Suprapubic skin (tissue), 4 donors: ENCODE measurements at regions not wholly inside any gene's neighbourhood (a gene's known extent, or its start where the extent isn't known, plus 50 kb on each side); places are given as distances from the start of the nearest gene placed in this dataset.

Experiments
- DNase-seq, 2 donors: peaks; one replicate each; pipeline ENCODE4 v3.0.0-alpha.2; 2019; ENCODE audit warnings: low spot score in 2 of 2
- H3K27ac ChIP-seq: fragments of 200-600 bp; sonication (generic); one replicate; pipeline ENCODE4 v1.5.1; 2019
- H3K27me3 ChIP-seq: fragments of 200-600 bp; sonication (generic); one replicate; pipeline ENCODE4 v1.5.1; 2019
- H3K36me3 ChIP-seq: fragments of 200-600 bp; sonication (generic); one replicate; pipeline ENCODE4 v1.5.1; 2019
- H3K4me1 ChIP-seq: fragments of 200-600 bp; sonication (generic); one replicate; pipeline ENCODE4 v1.5.1; 2019
- H3K4me3 ChIP-seq: fragments of 200-600 bp; sonication (generic); one replicate; pipeline ENCODE4 v1.5.1; 2019; ENCODE audit warnings: mild to moderate bottlenecking
- H3K9me3 ChIP-seq: fragments of 200-600 bp; sonication (generic); one replicate; pipeline ENCODE4 v1.5.1; 2019
- EP300 ChIP-seq: sonication (generic); formaldehyde crosslinking; IDR thresholded peaks from one replicate; pipeline ENCODE4 v1.6.1; 2017; ENCODE audit warnings: antibody characterized with exemption
- POLR2A ChIP-seq, 2 donors: fragments of 450-650 bp; IDR thresholded peaks; one replicate each; pipeline ENCODE4 v1.6.1; 2017; ENCODE audit warnings: antibody characterized with exemption in 2 of 2, mild to moderate bottlenecking in 2 of 2, moderate library complexity in 2 of 2
- POLR2AphosphoS5 ChIP-seq, 3 donors: sonication (generic); formaldehyde crosslinking; IDR thresholded peaks; one replicate each; pipeline ENCODE4 v1.6.1; 2017; ENCODE audit warnings: antibody characterized with exemption in 3 of 3
- WGBS: methylation state at CpG from one replicate; pipeline ENCODE4 v1.1.5; 2018; 5-methylcytosine and 5-hydroxymethylcytosine counted together
- TF ChIP-seq, protein P1 (sequence below), 2 donors: fragments of 200-600 bp in 1 of 2; fragments of 450-650 bp in 1 of 2; sonication (generic) in 1 of 2; IDR thresholded peaks; one replicate each; pipeline ENCODE4 v1.5.1; 2016 to 2019; ENCODE audit warnings: antibody characterized with exemption in 2 of 2, mild to moderate bottlenecking in 1 of 2, moderate library complexity in 1 of 2

DNA sequence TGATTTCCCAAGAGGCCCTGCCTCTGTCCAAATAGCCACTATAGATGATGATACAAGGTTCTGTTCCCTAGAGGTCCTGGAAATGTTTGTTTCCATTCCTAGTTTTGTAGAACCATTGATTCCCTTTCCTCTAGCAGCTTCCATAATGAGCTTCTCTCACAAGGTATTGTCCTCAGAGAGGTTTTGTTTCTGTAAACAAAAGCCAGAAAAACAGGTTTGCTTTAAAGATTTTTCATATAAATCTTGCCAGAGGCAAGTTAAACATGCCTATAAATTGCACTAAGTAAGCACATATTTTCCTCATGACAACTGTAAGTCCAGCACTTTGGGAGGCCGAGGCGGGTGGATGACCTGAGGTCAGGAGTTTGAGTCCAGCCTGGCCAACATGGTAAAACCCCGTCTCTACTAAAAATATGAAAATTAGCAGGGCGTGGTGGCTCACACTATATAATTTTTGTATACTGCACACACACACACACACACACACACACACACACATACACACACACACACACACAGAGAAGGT, 1787.7 kb downstream of the EFNA5 start:
- 69% methylated on average over 4 of the region's 4 CpGs for WGBS
- Histone ChIP-seq H3K27me3 (no peaks in the 10 kb centered on the region), H3K9me3 (no peaks in the 10 kb centered on the region), H3K27ac (no peak overlapping the region), H3K36me3 (no peaks in the 10 kb centered on the region), H3K4me3 (no peak overlapping the region), H3K4me1 (no peaks in the 10 kb centered on the region)
- DNase-seq = no peak
- TF ChIP-seq POLR2AphosphoS5 (IDR thresholded peaks at IDR 0.05) = no peak
- TF ChIP-seq EP300 = no peak
- TF ChIP-seq, protein P1, sequence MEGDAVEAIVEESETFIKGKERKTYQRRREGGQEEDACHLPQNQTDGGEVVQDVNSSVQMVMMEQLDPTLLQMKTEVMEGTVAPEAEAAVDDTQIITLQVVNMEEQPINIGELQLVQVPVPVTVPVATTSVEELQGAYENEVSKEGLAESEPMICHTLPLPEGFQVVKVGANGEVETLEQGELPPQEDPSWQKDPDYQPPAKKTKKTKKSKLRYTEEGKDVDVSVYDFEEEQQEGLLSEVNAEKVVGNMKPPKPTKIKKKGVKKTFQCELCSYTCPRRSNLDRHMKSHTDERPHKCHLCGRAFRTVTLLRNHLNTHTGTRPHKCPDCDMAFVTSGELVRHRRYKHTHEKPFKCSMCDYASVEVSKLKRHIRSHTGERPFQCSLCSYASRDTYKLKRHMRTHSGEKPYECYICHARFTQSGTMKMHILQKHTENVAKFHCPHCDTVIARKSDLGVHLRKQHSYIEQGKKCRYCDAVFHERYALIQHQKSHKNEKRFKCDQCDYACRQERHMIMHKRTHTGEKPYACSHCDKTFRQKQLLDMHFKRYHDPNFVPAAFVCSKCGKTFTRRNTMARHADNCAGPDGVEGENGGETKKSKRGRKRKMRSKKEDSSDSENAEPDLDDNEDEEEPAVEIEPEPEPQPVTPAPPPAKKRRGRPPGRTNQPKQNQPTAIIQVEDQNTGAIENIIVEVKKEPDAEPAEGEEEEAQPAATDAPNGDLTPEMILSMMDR (IDR thresholded peaks at IDR 0.05) = no peak
- no peak for TF ChIP-seq POLR2A (IDR thresholded peaks at IDR 0.05)

DNA sequence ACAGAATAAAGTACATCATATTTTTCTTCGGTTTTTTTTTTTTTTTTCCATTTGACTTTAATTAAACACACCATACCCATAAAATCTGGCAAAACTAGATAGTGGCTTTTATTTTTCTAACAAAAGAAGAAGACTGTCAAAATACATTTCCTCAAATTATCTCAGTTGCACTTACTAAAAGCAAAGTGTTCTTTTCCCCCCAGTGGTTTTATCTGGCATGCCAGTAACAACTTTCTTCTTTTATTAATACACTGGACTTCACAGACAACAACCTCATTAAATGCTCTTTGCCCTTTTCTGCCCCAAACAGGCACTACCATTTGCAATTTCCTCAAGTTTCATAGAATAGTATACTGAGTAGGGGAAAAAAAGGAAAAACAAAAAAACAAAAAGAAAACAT, 1792.3 kb downstream of the EFNA5 start:
- H3K36me3 ChIP-seq = no peaks in the 10 kb centered on the region
- no peaks in the 10 kb centered on the region for H3K27me3 ChIP-seq
- TF ChIP-seq, protein P1 (IDR thresholded peaks at IDR 0.05) = no peak
- no peak for TF ChIP-seq POLR2A (IDR thresholded peaks at IDR 0.05)
- TF ChIP-seq POLR2AphosphoS5 (IDR thresholded peaks at IDR 0.05) = no peak
- no peak for TF ChIP-seq EP300
- H3K27ac ChIP-seq = no peak overlapping the region
- H3K4me3 ChIP-seq = no peak overlapping the region
- DNase-seq = no peak
- WGBS = 68% methylated on average over 1 of the region's 1 CpG
- H3K9me3 ChIP-seq = no peaks in the 10 kb centered on the region
- no peaks in the 10 kb centered on the region for H3K4me1 ChIP-seq

DNA sequence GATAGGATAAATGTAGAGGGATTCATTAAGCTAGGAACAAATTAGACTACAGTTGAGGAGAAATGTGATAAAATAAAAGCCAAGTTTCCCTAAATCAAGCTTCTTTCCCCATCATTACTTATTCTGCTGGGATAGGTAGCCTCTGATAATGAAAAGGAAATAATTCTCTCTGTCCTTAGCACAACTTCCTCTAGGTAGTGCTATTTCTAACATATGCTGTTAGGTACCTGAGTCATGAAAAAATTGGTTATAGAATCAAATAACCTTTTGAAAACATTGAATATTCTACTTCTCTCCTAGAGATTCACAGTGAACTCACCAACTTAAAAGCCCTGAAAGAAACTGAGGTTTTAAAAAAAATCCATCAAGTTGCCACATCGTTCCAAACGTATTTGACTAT, 1793.1 kb downstream of the EFNA5 start:
- 65% methylated on average over 2 of the region's 2 CpGs for WGBS
- H3K9me3 ChIP-seq = no peaks in the 10 kb centered on the region

DNA sequence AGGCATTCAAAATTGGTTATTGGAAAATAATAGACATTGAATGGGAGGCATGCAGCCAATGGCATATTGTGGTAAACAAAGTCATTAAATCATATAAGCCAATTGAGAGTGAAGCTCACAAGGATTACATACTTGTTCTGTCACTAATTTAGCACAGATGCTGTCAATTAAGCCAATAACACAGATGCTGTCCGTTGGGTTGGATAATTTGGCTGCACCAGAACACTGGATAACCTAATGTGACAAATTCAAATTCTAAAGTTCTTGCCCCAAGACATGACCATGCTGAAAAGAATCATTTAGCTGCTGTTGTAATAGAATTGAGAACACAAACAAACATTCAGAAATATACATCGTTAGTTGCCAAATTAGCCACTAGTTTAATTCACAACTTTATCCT, 1796.4 kb downstream of the EFNA5 start:
- DNase-seq = no peak
- Histone ChIP-seq H3K4me3 (no peak overlapping the region), H3K27me3 (no peaks in the 10 kb centered on the region), H3K27ac (no peak overlapping the region), H3K36me3 (no peaks in the 10 kb centered on the region), H3K4me1 (no peaks in the 10 kb centered on the region), H3K9me3 (no peaks in the 10 kb centered on the region)
- WGBS = 70% methylated on average over 2 of the region's 2 CpGs
- TF ChIP-seq, protein P1 (IDR thresholded peaks at IDR 0.05) = no peak
- TF ChIP-seq POLR2AphosphoS5 (IDR thresholded peaks at IDR 0.05) (no peak), EP300 (no peak), POLR2A (IDR thresholded peaks at IDR 0.05) (no peak)

More for the DNA sequence above, 1793.1 kb downstream of the EFNA5 start:
- H3K4me3 ChIP-seq = no peak overlapping the region
- no peaks in the 10 kb centered on the region for H3K27me3 ChIP-seq
- no peaks in the 10 kb centered on the region for H3K36me3 ChIP-seq
- TF ChIP-seq, protein P1 (IDR thresholded peaks at IDR 0.05) = no peak
- TF ChIP-seq EP300 = no peak
- no peak for DNase-seq
- no peak overlapping the region for H3K27ac ChIP-seq
- no peaks in the 10 kb centered on the region for H3K4me1 ChIP-seq

DNA sequence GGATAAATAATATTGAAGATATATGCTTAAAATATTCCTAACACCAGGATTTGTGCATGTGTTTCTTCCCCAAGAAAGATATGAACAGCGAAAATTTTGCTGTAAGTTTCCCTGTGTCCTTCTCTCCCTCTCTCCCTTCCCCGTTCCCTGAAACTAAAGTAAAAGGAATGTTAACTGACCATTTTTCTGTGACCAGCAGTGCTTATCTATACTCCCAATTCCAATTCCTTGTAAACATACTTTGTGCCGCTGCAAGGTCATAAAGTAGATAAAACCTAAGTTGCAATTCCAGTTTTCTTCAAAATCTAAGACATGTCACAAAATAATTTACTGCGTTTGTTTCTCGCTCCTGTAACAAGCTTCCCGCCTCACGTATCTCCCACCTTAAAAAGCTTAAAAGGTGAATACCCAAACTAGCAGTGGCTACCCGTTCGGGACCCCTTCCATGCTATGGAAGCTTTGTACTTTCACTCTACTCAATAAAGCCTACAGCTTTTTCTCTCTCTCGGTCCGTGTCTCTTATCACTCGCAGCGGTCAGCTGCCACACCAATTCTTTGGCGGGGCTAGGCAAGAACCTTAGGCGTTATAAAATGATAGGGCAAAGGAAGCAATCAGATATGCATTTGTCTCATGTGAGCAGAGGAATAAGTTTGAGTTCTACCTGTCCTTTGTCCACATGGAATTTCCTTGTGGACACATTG, 1798.0 kb downstream of the EFNA5 start:
- WGBS = 69% methylated on average over 15 of the region's 15 CpGs
- Histone ChIP-seq H3K4me3 (no peak overlapping the region), H3K27me3 (no peaks in the 10 kb centered on the region), H3K9me3 (no peaks in the 10 kb centered on the region), H3K36me3 (no peaks in the 10 kb centered on the region), H3K27ac (no peak overlapping the region), H3K4me1 (no peaks in the 10 kb centered on the region)
- TF ChIP-seq POLR2AphosphoS5 (IDR thresholded peaks at IDR 0.05) = no peak
- TF ChIP-seq, protein P1 (IDR thresholded peaks at IDR 0.05) = no peak
- no peak for TF ChIP-seq EP300
- no peak for TF ChIP-seq POLR2A (IDR thresholded peaks at IDR 0.05)
- no peak for DNase-seq
